ENCODE measurements at regions not wholly inside any gene's neighbourhood (a gene's known extent, or its start where the extent isn't known, plus 50 kb on each side); places are given as distances from the start of the nearest gene placed in this dataset.

DNA sequence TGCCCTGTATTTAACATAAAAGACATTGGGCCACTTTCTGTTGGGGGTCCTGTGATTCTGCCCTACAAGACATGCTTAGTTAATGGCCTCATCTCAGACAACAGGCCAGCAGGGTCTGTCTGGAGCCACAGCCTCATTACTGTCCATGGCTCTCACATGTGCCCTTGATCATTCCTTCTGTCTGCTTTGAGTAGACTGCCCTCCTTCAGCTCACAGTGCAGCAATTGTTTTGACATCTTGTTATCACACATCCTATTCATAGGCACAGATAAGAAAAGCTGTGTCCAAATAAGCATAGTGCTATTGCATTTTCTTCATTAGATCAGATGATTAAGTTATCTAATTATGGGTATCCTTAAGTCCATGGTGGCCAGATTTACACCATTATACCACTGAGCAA lies 127.9 kb downstream of the KCTD12 start:
- DNase-seq: peak; percentile 51
- no peak overlapping the region for H3K9ac ChIP-seq
- TF ChIP-seq TEAD4 (IDR thresholded peaks at IDR 0.05; ENCODE audit: borderline replicate concordance, insufficient read depth) (no peak), SMC3 (IDR thresholded peaks at IDR 0.05; ENCODE audit: low read depth, low read length) (no peak), REST (IDR thresholded peaks at IDR 0.05; ENCODE audit: low read depth, low read length) (no peak), USF1 (IDR thresholded peaks at IDR 0.05; ENCODE audit: borderline replicate concordance, low read depth) (no peak), EP300 (IDR thresholded peaks at IDR 0.05; ENCODE audit: borderline replicate concordance in 1 of 2, low read depth in 1 of 2, low read length in 1 of 2) (peak in 1 of 2 experiments; percentile 93; a peak in 2 of 4 replicates), TAF1 (IDR thresholded peaks at IDR 0.05; ENCODE audit: borderline replicate concordance, low read depth, low read length) (no peak), YY1 (IDR thresholded peaks at IDR 0.05; ENCODE audit: low read depth) (no peak), GATA2 (CRISPR knock-in tag; IDR thresholded peaks at IDR 0.05) (peak; percentile 94), EZH2phosphoT487 (IDR thresholded peaks at IDR 0.05; ENCODE audit: borderline replicate concordance, low read depth) (no peak), RCOR1 (IDR thresholded peaks at IDR 0.05; ENCODE audit: low read length) (peak; percentile 96), NFIC (IDR thresholded peaks at IDR 0.05; ENCODE audit: borderline replicate concordance) (no peak), RXRA (IDR thresholded peaks at IDR 0.05; ENCODE audit: borderline replicate concordance, low read depth) (no peak), JUND (IDR thresholded peaks at IDR 0.05) (no peak), RFX5 (IDR thresholded peaks at IDR 0.05; ENCODE audit: low read length) (no peak), MEF2A (IDR thresholded peaks at IDR 0.05; ENCODE audit: borderline replicate concordance, low read depth) (no peak), FOXJ3 (CRISPR knock-in tag; IDR thresholded peaks at IDR 0.05) (peak; percentile 83), ELF1 (IDR thresholded peaks at IDR 0.05) (no peak), CHD2 (IDR thresholded peaks at IDR 0.05; ENCODE audit: low read length, partially characterized antibody) (peak; percentile 68), RAD21 (IDR thresholded peaks at IDR 0.05; ENCODE audit: low read length) (peak; percentile 43), POLR2AphosphoS5 (IDR thresholded peaks at IDR 0.05; ENCODE audit: low read depth, low read length) (peak; percentile 48; the same call in 1 of the 2 replicates), CTCF (IDR thresholded peaks at IDR 0.05) (no peak), GABPA (IDR thresholded peaks at IDR 0.05; ENCODE audit: low read depth) (no peak), MXI1 (IDR thresholded peaks at IDR 0.05; ENCODE audit: low read depth, low read length) (peak; percentile 61; the same call in 1 of the 2 replicates), FOSL2 (IDR thresholded peaks at IDR 0.05; ENCODE audit: borderline replicate concordance, low read depth) (no peak), FOXM1 (IDR thresholded peaks at IDR 0.05; ENCODE audit: low read depth) (no peak)
- TF ChIP-seq, protein P1, sequence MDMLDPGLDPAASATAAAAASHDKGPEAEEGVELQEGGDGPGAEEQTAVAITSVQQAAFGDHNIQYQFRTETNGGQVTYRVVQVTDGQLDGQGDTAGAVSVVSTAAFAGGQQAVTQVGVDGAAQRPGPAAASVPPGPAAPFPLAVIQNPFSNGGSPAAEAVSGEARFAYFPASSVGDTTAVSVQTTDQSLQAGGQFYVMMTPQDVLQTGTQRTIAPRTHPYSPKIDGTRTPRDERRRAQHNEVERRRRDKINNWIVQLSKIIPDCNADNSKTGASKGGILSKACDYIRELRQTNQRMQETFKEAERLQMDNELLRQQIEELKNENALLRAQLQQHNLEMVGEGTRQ (IDR thresholded peaks at IDR 0.05; ENCODE audit: borderline replicate concordance, low read depth, low read length): no peak
- TF ChIP-seq, protein P2, sequence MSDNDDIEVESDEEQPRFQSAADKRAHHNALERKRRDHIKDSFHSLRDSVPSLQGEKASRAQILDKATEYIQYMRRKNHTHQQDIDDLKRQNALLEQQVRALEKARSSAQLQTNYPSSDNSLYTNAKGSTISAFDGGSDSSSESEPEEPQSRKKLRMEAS (IDR thresholded peaks at IDR 0.05; ENCODE audit: low read depth): no peak
- TF ChIP-seq, protein P3, sequence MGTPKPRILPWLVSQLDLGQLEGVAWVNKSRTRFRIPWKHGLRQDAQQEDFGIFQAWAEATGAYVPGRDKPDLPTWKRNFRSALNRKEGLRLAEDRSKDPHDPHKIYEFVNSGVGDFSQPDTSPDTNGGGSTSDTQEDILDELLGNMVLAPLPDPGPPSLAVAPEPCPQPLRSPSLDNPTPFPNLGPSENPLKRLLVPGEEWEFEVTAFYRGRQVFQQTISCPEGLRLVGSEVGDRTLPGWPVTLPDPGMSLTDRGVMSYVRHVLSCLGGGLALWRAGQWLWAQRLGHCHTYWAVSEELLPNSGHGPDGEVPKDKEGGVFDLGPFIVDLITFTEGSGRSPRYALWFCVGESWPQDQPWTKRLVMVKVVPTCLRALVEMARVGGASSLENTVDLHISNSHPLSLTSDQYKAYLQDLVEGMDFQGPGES (IDR thresholded peaks at IDR 0.05; ENCODE audit: low read depth, low read length): no peak

More for the DNA sequence above, 127.9 kb downstream of the KCTD12 start:
- no peaks in the 10 kb centered on the region for H3K9me3 ChIP-seq
- H3K4me1 ChIP-seq (ENCODE audit: control insufficient read depth in 1 of 2, insufficient read depth in 2 of 2, low read depth in 1 of 2, low read length in 1 of 2): peaks cover 0 to 16% of the 10 kb centered on the region in 2 experiments; a peak in 2 of 4 replicates
- H2AFZ ChIP-seq (ENCODE audit: low read depth): no peak overlapping the region
- H3K4me2 ChIP-seq: no peak overlapping the region
- no peaks in the 10 kb centered on the region for H3K36me3 ChIP-seq (replicated peaks in 1 of 2; ENCODE audit: control insufficient read depth in 1 of 2, insufficient read depth in 2 of 2, low read length in 1 of 2)
- no peak overlapping the region for H3K4me3 ChIP-seq (ENCODE audit: low read depth in 2 of 2, low read length in 1 of 2)
- no peaks in the 10 kb centered on the region for H3K27me3 ChIP-seq (ENCODE audit: insufficient read depth)
- H3K9me2 ChIP-seq: no peaks in the 10 kb centered on the region
- CTCF ChIA-PET: interaction anchor here (1.1 to 1.5 kb wide), 2 partner anchors 35 to 127 kb away, joined by 4 read pairs; no protein-coding TSS in a partner anchor
- H3K27ac ChIP-seq (ENCODE audit: low read depth in 2 of 2, low read length in 1 of 2): peak overlapping the region in 1 of 2 experiments; percentile 81; a peak in 2 of 4 replicates
- no peaks in the 10 kb centered on the region for H3K79me2 ChIP-seq (ENCODE audit: insufficient read depth)
- no peaks in the 10 kb centered on the region for H3F3A ChIP-seq (replicated peaks; ENCODE audit: insufficient read depth)
- POLR2A ChIA-PET: no interaction called here
- H4K20me1 ChIP-seq (ENCODE audit: insufficient read depth): no peaks in the 10 kb centered on the region
